Endothelial cell of umbilical vein (primary cell): ENCODE measurements at regions not wholly inside any gene's neighbourhood (a gene's known extent, or its start where the extent isn't known, plus 50 kb on each side); places are given as distances from the start of the nearest gene placed in this dataset.

Source experiments
- BruUV-seq: library from RNA; stranded (reverse); fragments of 400-500 nt; replicated peaks from 2 replicates; lab custom pipeline; 2021; lab: Mats Ljungman, UMichigan
- CTCF ChIA-PET: fragments of 300-600, 350-600 bp; sonication (Branson Sonifier 250); formaldehyde crosslinking; loops from one replicate; lab custom pipeline; 2021; ENCODE audit warnings: antibody characterized with exemption, inconsistent platforms; lab: Charles Lee
- POLR2A ChIA-PET: fragments of 300-600, 350-600 bp; sonication (Branson Sonifier 250); formaldehyde crosslinking; loops from one replicate; lab custom pipeline; 2021; ENCODE audit warnings: antibody characterized with exemption, inconsistent platforms; lab: Charles Lee
- DNase-seq: peaks from one replicate; pipeline ENCODE4 v3.0.0-alpha.2; 2011; ENCODE audit warnings: low read depth, low spot score
- FAIRE-seq: peaks from 2 replicates; lab custom pipeline; 2011; peaks lifted over from hg19 to GRCh38; lab: Jason Lieb, UNC
- H2AFZ ChIP-seq: 2 replicates; pipeline ENCODE4 v1.6.0; 2012; ENCODE audit warnings: low read depth, low read length, control low read depth, inconsistent platforms
- H3K27ac ChIP-seq: 2 replicates; pipeline ENCODE4 v1.5.1; 2011; ENCODE audit warnings: low read depth, mild to moderate bottlenecking, control low read depth, low read length, moderate library complexity; ENCODE audit not compliant: insufficient read depth
- H3K27me3 ChIP-seq, 2 experiments: 2 replicates each; pipeline versions ENCODE4 v1.6.0 to v1.6.1; 2011; ENCODE audit warnings: low read length in 2 of 2, mixed read lengths in 1 of 2; ENCODE audit not compliant: control insufficient read depth in 2 of 2, insufficient read depth in 2 of 2
- H3K36me3 ChIP-seq, 2 experiments: 2 replicates in 1 of 2; 3 replicates in 1 of 2; pipeline ENCODE4 v1.5.1; 2011; ENCODE audit warnings: low read length in 2 of 2, mild to moderate bottlenecking in 1 of 2, moderate library complexity in 1 of 2; ENCODE audit not compliant: control insufficient read depth in 2 of 2, insufficient read depth in 2 of 2; ENCODE audit errors: extremely low read depth in 1 of 2
- H3K4me1 ChIP-seq: 3 replicates; pipeline ENCODE4 v1.5.1; 2011; ENCODE audit warnings: mild to moderate bottlenecking, low read length; ENCODE audit not compliant: control insufficient read depth, insufficient read depth; ENCODE audit errors: extremely low read depth
- H3K4me2 ChIP-seq: 2 replicates; pipeline ENCODE4 v1.6.1; 2011; ENCODE audit warnings: low read length, control low read depth, mixed read lengths; ENCODE audit not compliant: insufficient read depth
- H3K4me3 ChIP-seq, 3 experiments: fragments of 200-600 bp in 1 of 3; sonication (generic), shearing (Covaris generic) in 1 of 3; replicated peaks in 1 of 3; 2 replicates each; pipeline ENCODE4 v1.5.1; 2011 to 2016; ENCODE audit warnings: control low read depth in 3 of 3, low read length in 3 of 3, mild to moderate bottlenecking in 2 of 3, inconsistent platforms in 1 of 3, low read depth in 1 of 3, moderate library complexity in 1 of 3; ENCODE audit not compliant: insufficient read depth in 1 of 3
- H3K79me2 ChIP-seq: 2 replicates; pipeline ENCODE4 v1.6.0; 2012; ENCODE audit warnings: low read length, inconsistent platforms; ENCODE audit not compliant: control insufficient read depth, insufficient read depth
- H3K9ac ChIP-seq: replicated peaks from 2 replicates; pipeline ENCODE3; 2011; ENCODE audit warnings: low read length, control low read depth; ENCODE audit not compliant: insufficient read depth; ENCODE audit errors: extremely low read depth
- H3K9me1 ChIP-seq: replicated peaks from 3 replicates; pipeline ENCODE4 v1.6.0; 2011; ENCODE audit warnings: mild to moderate bottlenecking, low read length; ENCODE audit not compliant: control insufficient read depth, insufficient read depth; ENCODE audit errors: extremely low read depth
- H3K9me3 ChIP-seq: replicated peaks from 2 replicates; pipeline ENCODE4 v1.5.1; 2012; ENCODE audit warnings: low read length, inconsistent platforms; ENCODE audit not compliant: control insufficient read depth, insufficient read depth
- H4K20me1 ChIP-seq: replicated peaks from 2 replicates; pipeline ENCODE3; 2011; ENCODE audit warnings: mild to moderate bottlenecking, low read length; ENCODE audit not compliant: control insufficient read depth, insufficient read depth; ENCODE audit errors: extremely low read depth
- CTCF ChIP-seq, 2 donors: IDR thresholded peaks; 1 replicate in 1 of 2; 2 replicates in 1 of 2; pipeline ENCODE4 v1.5.1; 2011; ENCODE audit warnings: low read length in 2 of 2, mild to moderate bottlenecking in 2 of 2, moderate library complexity in 2 of 2, control low read depth in 1 of 2, inconsistent platforms in 1 of 2, low read depth in 1 of 2; ENCODE audit not compliant: insufficient read depth in 1 of 2; ENCODE audit errors: extremely low read depth in 1 of 2
- EZH2 ChIP-seq: IDR thresholded peaks from 2 replicates; pipeline ENCODE4 v1.6.1; 2012; ENCODE audit warnings: borderline replicate concordance, low read depth, mild to moderate bottlenecking, moderate library complexity, low read length, inconsistent platforms; ENCODE audit not compliant: severe bottlenecking
- FOS ChIP-seq: IDR thresholded peaks from 2 replicates; pipeline ENCODE4 v1.6.1; 2011; ENCODE audit warnings: mild to moderate bottlenecking, low read length, moderate library complexity, borderline replicate concordance; ENCODE audit not compliant: insufficient read depth
- GATA2 ChIP-seq: IDR thresholded peaks from 2 replicates; pipeline ENCODE4 v1.7.0; 2011; ENCODE audit warnings: low read depth, mild to moderate bottlenecking, moderate library complexity, mixed read lengths, low read length; ENCODE audit not compliant: insufficient read length, insufficient read depth
- JUN ChIP-seq: IDR thresholded peaks from 2 replicates; pipeline ENCODE4 v1.6.1; 2011; ENCODE audit warnings: borderline replicate concordance, low read depth; ENCODE audit not compliant: insufficient read length, insufficient read depth
- MAX ChIP-seq: IDR thresholded peaks from 2 replicates; pipeline ENCODE4 v1.6.1; 2011; ENCODE audit not compliant: insufficient read depth, insufficient read length
- MYC ChIP-seq: IDR thresholded peaks from one replicate; pipeline ENCODE4 v1.6.1; 2011; ENCODE audit warnings: mild to moderate bottlenecking, low read depth, low read length
- POLR2A ChIP-seq: IDR thresholded peaks from 2 replicates; pipeline ENCODE4 v1.6.1; 2012; ENCODE audit warnings: low read depth, mild to moderate bottlenecking, control low read depth, low read length
- POLR2AphosphoS5 ChIP-seq: IDR thresholded peaks from 2 replicates; pipeline ENCODE4 v1.6.1; 2012; ENCODE audit warnings: low read depth, mild to moderate bottlenecking, control low read depth, low read length, moderate library complexity; ENCODE audit not compliant: insufficient read depth
- dilution Hi-C: fragments of 300-500 bp; cut with MboI; formaldehyde crosslinking; loops from one replicate; pipeline ENCODE4 v1.15.0; 2019; ENCODE audit warnings: low sequenced_read_pairs; ENCODE audit not compliant: extremely low pct_ligation_motif_present
- intact Hi-C: fragments of 100-400 bp; cut with micrococcal nuclease; formaldehyde crosslinking; loops from one replicate; pipeline ENCODE4 v1.10.0; 2022

- POLR2A ChIA-PET: no interaction called here
- dilution Hi-C loops: no loop called here
These were observed 1245.5 kb downstream of the STIM2 start for GRCh38 chr4:28106155-28106554.

More at GRCh38 chr4:28106155-28106554, 1245.5 kb downstream of the STIM2 start:
- no TSS peak for BruUV-seq
- H3K27ac ChIP-seq: no peak overlapping the region
- no peak for FAIRE-seq
- H2AFZ ChIP-seq: no peak overlapping the region
- H3K9ac ChIP-seq: no peak overlapping the region
- CTCF ChIA-PET: no interaction called here
- H3K4me3 ChIP-seq: no peak overlapping the region
- TF ChIP-seq FOS (no peak), POLR2A (no peak), CTCF (IDR thresholded peaks at IDR 0.05; ENCODE audit: extremely low read depth in 1 of 2, insufficient read depth in 1 of 2, low read depth in 1 of 2, low read length in 2 of 2) (no peak), MYC (no peak), GATA2 (no peak), JUN (no peak), MAX (no peak), EZH2 (no peak), POLR2AphosphoS5 (no peak)
- H3K36me3 ChIP-seq: no peaks in the 10 kb centered on the region
- no peaks in the 10 kb centered on the region for H3K4me1 ChIP-seq
- H4K20me1 ChIP-seq: no peaks in the 10 kb centered on the region
- no peak for DNase-seq
- no peaks in the 10 kb centered on the region for H3K27me3 ChIP-seq
- H3K9me1 ChIP-seq: no peaks in the 10 kb centered on the region
- H3K79me2 ChIP-seq: no peaks in the 10 kb centered on the region
- no peaks in the 10 kb centered on the region for H3K9me3 ChIP-seq
- H3K4me2 ChIP-seq: no peak overlapping the region
- intact Hi-C loops: no loop called here
